HG02970 (cell line): ENCODE measurements at regions not wholly inside any gene's neighbourhood (a gene's known extent, or its start where the extent isn't known, plus 50 kb on each side); places are given as distances from the start of the nearest gene placed in this dataset.

ENCODE experiments used
- ATAC-seq: cut with Tn5 transposase; IDR thresholded peaks from one replicate; pipeline ENCODE4 v1.9.1; 2021; ENCODE audit warnings: mild to moderate bottlenecking, moderate library complexity, moderate number of reproducible peaks; ENCODE audit not compliant: unreplicated experiment, low FRiP score

DNA sequence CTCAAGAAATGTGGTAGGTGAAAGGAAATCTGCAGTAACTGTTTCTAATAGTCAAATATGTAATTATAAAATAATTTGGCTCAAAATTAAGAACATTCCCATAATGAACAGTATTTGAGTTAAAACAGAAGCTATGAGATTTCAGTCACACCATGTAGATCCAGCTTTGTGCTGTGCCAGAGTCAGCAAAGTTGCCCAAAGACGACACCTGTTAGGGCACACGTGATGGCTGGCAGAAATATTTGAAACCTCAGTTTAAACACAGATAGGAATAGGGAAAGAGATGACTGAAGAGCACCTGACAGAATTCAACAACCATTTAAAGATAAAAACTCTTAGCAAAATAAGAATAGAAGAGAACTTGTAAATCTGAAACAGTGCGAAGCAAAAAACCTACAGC, 129.3 kb downstream of the CD83 start:
- ATAC-seq = no peak

DNA sequence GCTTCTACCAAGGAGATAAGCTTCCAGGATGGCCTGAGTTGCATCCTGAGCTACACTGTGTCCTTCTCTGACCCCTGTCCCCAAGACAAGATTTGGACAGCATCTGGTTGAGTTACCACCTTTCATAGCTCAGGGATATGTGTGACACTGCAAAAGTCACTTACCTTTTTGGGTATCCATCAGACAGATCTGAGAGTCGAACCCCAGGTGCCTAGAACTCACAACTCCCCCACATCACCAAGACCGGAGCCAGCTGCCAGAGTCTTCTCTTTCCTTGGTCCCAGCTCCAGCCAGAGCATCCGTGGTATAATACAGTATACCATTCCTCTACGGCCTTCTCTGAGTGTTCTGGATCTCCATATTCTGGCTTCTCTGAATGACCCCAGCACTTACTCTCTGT, 133.0 kb downstream of the CD83 start:
- ATAC-seq = no peak

DNA sequence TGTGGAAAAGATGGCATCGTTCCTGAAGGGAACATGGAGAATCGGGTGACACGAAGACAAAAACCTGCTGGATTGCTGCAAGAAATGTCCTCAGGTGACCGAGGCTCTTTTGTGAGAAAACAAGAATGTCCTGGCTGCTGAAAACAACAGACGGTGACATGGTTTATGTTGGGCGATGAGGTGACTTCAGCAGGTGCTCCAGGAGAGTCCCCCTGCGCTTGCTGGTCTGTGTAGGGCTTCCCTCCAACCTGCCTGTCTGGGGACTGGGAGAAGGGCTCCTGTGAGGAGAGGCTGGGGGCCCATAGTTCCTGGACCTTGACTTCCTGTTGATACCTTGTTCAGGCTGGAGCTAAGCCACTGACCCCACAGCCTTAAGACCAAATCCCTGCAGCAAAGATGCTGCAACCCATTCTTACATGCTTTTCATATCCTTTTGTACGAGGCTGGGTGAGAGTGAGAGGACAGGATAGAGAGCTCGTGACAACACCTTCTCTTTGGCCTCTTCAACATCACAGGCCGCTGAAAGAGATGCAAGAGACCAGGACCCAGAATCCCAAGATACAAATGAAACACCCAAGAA, 134.8 kb downstream of the CD83 start:
- no peak for ATAC-seq

DNA sequence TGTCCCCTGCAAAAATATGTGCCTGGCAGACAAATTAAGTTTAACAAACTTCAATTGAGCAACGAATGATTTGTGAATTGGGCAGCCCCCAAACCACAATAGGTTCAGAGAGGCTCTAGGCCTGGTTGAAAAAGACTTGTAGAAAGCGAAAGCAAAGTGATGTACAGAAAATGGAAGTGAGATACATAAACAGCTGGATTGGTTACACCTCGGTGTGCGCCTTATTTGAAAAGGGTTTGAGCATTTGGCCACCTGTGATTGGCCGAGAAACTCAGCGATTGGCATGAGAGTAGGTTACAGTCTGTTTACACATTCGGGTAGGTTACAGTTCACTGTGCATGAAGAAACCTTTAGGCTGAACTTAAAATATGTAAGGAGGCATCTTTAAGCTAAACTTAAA, 136.9 kb downstream of the CD83 start:
- peak; percentile 56 for ATAC-seq

DNA sequence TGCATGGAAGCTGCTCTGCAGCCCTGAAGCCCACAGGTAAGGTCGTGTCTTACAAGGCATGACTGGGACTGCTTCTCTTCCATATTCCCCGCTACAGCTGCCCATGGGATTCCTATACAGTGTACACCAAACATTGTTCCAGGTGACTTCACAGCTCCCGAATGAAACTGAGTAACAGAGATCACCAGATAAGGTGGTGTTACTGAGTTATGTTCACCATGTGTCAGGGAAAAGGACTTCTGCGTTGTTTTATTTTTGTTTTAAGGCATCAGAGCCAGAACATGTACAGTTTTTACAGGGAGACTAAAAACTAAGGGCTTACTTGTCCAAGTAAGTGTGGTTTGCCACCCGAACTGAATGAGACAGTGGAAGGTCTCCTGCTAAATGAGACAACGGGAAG, 138.3 kb downstream of the CD83 start:
- ATAC-seq = no peak

DNA sequence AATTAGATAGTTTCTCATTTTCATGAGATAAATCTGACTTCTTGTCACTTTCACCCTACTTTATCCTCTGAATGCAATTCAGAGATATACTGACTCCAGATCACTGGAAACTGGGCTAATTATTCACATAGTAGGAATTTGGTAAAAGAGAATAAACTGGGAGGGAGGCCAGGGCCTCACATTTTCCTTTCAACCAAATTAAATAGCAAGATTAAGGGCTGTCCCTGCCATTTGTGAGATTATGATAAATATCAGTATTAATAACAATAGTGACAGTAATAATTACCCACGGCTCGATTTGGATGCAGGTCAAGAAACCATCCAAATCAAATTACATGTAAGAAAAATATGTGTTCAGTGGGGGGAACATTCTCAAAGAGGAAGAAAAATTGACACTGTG, 140.5 kb downstream of the CD83 start:
- no peak for ATAC-seq

DNA sequence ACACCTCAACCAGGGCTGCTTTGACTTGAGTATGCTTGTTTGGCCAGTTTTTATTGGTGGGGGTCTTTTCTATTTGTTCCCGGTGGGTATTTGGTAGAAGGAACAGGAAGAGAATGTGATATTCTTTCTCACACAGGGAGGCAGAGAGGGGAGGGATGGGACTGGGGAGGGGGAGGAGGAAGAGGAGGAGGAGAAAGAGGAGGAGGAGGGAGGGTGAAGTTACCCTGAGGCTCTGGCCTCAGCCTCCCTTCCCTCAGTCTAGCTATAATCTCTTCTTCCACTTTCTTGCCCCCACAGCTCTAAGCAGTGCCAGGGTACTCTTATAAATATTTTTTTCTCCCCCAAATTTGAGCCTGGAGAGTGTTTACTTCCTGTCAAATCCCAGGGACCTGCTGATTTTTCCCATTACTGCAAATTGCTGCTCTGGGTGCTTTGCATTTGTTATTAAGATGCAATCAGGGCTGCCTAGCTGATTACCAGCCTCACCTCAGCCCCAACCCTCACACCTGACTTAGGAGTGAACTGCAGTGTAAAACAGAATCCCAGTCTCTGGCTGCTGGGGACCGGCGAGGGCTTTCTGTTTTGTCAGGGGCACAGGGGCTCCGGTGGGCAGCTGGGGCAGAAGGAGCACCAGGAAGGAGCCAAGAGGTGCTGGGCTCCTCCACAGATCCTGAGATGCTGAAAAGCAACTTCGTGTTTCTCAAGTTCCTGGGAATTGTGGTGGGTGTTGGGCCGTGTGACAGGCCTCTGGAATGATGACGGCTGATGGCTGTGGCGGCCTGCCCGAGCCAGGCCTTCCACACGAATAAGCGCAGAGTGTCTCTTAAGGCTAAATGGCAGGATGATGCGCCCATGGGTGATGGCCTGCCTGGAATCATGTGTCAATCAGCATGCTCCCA, 141.4 kb downstream of the CD83 start:
- ATAC-seq = no peak

DNA sequence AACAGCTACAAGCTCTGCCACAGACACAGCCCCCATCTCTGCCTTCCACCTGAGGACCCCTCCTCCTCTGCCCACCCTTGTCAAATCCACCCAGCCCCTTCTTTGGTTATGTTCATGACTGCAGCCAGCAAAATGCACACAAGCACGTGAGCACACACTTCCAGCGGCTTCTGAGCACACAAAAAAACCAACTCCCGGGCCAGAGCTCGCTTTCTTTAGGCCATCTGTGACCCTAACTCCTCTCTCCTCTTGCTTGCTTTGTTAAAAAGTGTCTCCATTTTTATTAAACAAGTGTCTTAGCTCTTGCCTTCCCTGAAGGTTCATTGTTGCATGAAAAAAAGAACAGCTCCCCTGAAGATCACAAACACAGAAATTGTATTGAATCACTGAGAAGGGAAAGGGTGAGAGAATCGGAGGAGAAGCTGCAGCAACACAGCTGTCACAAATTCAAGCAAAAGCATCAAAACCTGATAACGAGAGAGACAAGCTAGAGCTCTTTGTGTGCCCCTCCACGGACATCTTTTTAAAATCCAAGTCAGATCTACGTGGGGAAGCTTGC, 142.1 kb downstream of the CD83 start:
- no peak for ATAC-seq

DNA sequence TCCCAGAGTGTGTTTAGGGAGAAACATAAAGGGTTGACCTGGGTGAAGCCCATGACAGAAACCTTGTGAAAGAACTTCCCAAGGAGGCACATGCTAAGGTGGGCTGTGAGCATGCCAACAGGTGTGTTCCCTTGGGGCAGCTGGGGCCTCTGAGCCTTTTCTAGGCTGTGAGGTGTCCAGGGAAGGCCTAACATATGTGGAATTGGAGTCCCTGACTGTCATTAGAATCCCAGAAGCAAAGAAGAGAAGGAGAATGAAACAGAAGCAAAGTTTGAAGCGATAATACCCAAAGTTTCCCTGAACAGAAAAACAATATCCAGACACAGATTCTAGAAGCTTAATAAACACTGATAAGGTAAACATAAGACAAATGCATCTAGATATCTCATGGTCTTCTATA, 143.3 kb downstream of the CD83 start:
- no peak for ATAC-seq

DNA sequence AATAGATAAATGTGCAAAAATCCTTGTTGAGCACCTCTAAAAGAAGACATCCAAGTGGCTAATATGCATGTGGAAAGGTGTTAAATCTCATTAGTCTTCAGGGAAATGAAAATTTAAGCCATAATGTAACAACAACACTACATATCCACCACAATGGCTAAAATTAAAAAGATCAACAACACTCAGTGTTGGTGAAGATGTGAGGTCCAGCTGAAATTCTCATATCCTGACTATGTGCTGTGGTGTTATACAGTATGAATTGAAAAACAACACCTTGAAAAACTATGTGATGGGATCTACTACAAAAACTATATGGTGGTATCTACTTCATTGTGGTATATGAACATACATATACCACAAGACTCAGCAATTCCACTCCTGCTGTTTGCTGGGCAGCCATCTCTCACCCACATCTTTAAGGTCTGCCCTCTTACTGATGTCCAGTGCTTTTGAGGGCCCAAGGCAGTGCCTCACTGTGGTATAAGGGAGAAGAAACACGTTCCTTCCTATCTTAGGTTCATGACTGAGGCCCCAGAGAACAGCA, 146.4 kb downstream of the CD83 start:
- no peak for ATAC-seq

DNA sequence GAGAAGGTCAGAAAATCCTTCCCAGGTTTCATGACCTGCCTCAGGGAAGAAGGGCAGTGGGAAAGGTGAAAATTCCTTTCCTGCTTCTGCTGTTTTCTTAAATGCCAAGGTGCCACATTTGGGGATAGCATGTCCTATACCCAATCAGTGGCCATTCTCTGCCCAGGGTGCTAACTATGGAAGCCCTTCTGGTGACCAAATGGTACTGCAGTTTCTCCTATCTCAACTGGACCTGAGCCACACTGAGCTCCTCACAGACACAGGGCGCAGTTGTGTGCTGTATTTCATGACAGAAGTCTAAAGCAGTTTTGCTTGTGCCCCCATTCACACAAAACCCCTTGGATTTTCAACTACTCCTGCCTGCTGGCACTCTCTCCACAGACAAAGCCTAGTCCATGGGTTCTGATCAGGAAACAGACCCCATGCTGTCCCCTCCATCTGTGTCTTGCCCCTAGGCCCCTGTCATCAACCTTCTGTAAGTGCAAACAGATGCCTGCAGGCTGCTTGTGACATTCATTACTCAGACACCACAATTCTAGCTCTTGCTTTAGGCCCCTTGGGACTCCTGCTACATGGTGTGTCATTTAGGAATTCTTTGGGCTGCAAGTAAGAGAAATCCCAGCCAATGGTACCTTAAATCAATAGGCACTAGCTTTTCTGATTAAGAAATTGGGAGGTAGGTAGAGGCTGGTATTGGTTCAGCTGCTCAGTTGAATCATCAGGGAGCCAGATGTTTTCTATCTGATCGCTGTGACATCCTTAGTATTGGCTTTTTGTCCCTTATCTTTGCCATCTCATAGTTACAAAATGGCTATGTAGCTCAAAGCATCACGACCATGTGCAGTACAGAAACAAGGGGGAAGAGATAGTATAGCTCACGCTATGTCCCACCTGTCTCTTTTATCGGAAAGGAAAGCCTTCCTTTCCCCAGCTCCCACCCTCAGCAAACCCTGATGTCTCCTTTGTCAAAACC, 147.8 kb downstream of the CD83 start:
- no peak for ATAC-seq

DNA sequence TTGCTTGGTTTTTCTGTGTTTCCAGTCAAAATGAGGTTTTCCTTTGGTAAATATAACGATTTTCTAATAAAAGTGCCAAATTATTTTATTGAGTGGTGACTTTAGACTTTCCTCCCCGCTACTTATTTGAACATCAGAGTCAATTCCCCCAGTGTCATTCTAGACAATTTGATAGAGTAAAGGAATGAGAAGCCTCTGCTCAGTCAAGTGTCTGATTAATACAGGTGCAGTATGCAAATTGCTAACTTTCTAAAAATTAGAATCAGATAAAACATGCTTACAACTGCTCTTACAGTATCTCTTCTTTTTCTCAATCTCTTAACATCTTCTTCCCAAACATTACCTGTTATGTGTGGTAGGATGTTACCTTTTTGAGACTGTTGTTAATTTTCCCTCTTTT, 148.7 kb downstream of the CD83 start:
- ATAC-seq = no peak

DNA sequence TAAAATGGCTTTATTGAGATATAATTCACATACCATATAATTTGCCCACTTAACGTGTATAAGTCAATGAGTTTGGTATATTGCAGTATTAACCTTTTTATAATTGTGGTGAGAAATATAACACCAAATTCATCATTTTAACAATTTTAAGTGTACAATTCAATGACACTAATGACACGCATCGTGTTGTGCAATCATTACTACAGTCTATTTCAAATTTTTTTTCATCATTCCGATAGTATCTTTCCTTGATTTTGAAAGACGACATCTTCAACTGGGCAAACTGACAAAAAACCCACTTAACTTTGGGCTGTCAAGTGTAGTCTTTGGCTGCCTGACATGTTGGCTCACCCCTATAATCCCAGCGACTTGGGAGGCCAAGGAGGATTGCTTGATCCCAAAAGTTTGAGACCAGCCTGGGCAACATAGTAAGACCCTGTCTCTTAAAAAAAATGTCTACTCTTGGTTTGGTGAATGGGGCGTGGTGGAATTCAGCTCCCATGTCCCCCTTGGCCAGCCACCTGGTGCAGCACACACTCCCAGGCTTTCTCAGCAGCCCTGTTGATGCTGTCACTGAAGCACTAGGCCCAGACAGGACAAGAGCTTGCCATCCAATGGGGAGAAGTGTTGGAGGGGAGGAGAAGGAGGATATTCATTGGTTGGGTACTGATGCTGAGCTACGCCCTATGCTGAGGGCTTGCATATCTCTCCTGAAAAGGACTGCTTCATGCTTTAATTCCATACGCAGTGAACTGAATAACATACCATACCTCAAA, 150.5 kb downstream of the CD83 start:
- ATAC-seq = no peak

DNA sequence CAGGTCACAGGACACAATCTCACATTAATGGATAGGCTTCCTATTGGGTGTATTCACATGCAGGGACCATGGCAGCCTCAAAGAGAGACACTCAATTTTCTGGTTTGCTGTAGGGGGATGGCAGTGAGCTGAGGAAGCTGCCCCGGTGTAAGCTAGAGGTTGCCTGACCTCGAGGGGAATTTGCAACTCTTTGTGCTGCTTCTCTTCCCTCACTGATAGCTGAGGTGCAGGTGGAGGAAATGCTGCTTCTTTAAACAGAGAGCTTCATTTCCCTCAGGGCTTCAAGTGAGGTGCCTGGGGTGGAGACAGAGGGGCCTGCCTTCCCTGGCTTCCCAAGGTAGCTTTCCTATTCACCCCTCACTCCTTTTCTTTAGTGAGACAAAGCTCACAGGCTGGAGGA, 151.9 kb downstream of the CD83 start:
- ATAC-seq = no peak

DNA sequence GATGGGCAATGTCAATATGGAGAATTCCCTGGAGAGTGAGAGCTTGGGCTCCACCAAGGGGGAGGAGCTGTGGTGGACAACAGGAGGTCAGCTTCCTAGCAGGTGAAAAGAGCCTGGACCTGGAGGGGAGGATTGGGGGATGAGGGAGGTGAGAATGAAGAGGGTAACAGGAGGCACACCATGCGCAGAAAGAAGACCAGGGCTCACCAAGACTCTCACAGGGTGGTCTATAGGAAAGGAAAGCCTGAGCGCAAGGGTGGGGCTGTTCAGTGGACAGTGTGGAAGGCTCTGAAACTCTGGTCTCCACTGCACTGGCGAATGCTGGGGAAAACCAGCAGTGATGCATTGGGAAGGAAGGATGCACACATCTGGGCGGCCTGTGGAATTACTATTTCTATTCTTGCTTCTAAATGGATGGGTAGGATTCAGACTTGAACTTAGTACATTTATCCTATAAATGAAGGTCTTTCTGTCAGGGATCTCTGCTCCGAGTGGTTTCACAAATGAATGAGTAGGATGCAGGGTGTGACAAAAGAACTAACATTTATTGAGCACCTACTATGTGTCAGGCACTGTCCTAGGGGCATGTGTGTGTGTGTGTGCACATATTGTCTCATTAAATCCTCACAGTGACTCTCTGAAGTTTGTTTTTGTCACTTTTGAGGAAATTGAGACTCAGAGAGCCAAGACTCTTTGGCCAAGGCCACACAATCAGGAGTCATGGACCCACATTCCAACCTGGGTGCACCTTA, 152.7 kb downstream of the CD83 start:
- ATAC-seq = no peak

DNA sequence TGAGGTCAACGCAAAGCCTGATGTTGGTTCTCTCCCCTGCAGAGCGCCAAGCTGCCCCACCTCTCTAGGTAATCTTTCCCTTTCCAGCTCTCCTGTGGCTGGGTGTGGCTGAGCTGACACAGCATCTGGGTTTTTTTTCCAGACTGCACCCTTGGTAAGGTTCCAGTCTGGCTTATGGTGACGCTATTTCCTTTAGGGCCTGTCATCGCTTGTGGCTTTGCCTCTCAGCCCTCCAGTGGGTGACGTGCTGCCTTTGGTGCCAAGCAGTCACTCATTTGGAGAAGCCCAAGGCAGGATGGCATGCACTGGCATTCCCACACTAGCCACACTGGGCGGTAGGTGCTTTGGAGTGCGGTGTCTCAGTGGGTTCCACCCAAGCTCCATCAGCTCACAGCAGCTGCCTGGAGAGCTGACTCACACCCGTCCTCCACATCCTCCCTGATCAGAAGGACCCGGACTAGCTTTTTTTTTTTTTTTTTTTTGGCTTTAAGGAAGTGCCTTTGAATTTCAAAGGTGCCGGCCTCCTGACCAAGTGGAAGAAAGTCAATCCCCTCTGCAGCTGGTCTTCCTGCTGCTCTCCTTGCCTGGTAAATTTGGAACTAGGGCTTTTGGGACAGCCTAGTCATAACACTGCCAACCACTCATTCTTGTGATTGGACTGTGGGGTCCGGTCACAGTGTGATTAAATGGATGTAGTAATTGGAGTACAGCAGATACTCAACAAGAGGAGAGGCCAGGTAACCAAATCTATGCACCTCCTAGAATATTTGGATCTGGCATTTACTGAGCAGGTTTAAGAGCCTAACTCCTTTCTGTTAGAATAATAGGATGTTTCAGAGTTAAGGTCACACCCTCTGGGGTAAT, 153.6 kb downstream of the CD83 start:
- no peak for ATAC-seq

DNA sequence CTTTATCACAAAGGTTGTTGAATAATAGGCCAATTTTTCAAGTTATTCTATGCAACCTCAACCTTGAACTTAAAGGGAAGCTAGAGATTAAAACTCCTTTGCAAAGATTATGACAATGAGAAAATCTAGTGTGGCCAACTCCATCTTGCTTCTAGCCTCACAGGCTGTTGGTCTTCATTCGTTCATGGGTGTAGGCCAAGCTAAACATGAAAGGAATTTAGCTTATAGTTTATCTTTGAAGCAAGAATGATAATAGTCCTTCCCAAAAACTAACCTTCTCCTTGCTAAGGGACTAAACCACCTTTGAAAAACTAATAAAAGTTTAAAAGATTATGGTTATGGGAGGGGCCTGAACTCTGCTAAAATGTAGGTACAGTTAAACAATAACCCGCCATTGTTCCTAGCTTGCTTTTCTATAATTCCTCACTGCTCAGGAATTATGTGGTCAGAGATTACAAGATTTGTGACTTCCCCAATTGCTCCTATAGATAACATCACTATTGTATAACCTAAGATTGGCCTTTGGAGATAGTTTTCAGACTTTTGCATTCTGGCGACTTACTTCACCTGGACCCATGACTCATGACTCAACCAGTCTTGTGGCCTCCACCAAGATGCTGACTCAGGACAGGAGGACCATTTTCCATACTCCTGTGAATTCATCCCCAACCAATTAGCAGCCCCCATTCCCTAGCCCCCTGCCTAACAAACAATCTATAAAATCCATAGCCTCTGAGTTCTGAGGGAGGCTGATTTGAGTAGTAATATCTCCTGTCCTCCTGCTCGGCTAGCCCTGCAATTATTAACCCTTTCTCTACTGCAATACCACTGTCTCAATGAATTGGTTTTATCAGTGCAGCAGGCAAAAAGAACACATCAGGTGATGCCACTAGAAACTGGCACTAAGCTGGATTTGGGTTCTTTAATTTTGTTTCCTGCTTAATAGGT, 154.5 kb downstream of the CD83 start:
- no peak for ATAC-seq
